ENCODE measurements at regions not wholly inside any gene's neighbourhood (a gene's known extent, or its start where the extent isn't known, plus 50 kb on each side); places are given as distances from the start of the nearest gene placed in this dataset.

DNA sequence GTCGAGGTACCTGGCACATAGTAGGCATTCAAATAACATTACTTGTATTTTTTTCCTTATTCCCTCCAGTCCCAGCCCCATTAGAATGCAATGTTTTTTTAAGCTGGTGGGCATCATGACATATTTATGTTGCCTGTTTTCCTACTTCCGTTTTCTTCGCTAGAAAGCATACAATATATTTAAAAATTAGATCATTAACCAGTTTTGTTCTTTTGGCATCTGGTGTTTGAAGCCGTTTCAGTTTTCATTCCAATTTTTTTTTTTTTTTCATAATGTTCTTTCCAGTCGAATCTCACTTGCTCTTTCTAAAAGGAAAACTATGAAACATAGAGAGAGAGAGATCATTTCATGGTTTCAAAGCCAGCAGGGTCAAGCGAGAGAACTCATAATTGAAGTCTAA lies 228.3 kb upstream of the C9orf72 start:
- H3K4me1 Mint-ChIP-seq (ENCODE audit: low read depth, unreplicated experiment), result no peaks in the 10 kb centered on the region
- BruUV-seq (replicated peaks), result no TSS peak
- no peak for DNase-seq
- POLR2A ChIA-PET, result no interaction called here
- intact Hi-C loops (cut with micrococcal nuclease; ENCODE audit: unreplicated experiment), result no loop called here
- H3K27ac Mint-ChIP-seq (ENCODE audit: unreplicated experiment), result no peak overlapping the region
- no peaks in the 10 kb centered on the region for H3K36me3 ChIP-seq (ENCODE audit: control insufficient read depth, insufficient read depth, low read length)
- H3K27me3 Mint-ChIP-seq (ENCODE audit: insufficient read depth, unreplicated experiment), result peaks cover 3% of the 10 kb centered on the region
- no peak overlapping the region for H3K4me3 Mint-ChIP-seq (ENCODE audit: unreplicated experiment)
- no peaks in the 10 kb centered on the region for H3K36me3 Mint-ChIP-seq (ENCODE audit: insufficient read depth, unreplicated experiment)
- no peak overlapping the region for H3K4me3 ChIP-seq (ENCODE audit: low read depth, low read length)
- no peaks in the 10 kb centered on the region for H3K9me3 Mint-ChIP-seq (ENCODE audit: unreplicated experiment)
- no peaks in the 10 kb centered on the region for H3K4me1 ChIP-seq
- CTCF ChIA-PET, result no interaction called here
- TF ChIP-seq, protein P1, sequence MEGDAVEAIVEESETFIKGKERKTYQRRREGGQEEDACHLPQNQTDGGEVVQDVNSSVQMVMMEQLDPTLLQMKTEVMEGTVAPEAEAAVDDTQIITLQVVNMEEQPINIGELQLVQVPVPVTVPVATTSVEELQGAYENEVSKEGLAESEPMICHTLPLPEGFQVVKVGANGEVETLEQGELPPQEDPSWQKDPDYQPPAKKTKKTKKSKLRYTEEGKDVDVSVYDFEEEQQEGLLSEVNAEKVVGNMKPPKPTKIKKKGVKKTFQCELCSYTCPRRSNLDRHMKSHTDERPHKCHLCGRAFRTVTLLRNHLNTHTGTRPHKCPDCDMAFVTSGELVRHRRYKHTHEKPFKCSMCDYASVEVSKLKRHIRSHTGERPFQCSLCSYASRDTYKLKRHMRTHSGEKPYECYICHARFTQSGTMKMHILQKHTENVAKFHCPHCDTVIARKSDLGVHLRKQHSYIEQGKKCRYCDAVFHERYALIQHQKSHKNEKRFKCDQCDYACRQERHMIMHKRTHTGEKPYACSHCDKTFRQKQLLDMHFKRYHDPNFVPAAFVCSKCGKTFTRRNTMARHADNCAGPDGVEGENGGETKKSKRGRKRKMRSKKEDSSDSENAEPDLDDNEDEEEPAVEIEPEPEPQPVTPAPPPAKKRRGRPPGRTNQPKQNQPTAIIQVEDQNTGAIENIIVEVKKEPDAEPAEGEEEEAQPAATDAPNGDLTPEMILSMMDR (IDR thresholded peaks at IDR 0.05; ENCODE audit: insufficient read depth in 1 of 2, low read depth in 1 of 2, low read length in 1 of 2, severe bottlenecking in 1 of 2, unreplicated experiment in 1 of 2), result no peak
- H3K9me3 ChIP-seq, result no peaks in the 10 kb centered on the region
- H3K27me3 ChIP-seq (replicated peaks; ENCODE audit: control insufficient read depth, insufficient read depth, low read length), result no peaks in the 10 kb centered on the region

DNA sequence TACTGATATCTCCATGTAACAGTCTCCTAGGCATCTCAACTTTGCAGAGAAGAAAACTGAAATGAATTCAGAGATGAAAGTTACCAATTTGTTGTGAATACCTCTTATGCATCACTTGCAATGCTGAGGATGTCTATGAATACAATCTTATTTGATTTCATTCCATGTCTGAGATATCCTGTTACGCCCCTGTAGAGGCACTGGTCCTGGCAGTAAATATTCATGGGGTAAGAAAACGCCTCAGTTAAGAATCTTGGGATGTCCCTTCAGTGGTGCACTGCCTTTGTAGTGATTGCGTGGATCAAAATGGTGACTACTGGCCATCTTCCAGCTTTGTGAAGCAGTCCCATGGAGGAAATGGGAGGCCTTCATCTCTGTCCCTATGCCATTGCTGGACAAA lies 229.1 kb upstream of the C9orf72 start:
- ChIA-PET POLR2A (no interaction called here), CTCF (no interaction called here)
- no peaks in the 10 kb centered on the region for H3K36me3 ChIP-seq (ENCODE audit: control insufficient read depth, insufficient read depth, low read length)
- no peaks in the 10 kb centered on the region for H3K27me3 ChIP-seq (replicated peaks; ENCODE audit: control insufficient read depth, insufficient read depth, low read length)
- no peaks in the 10 kb centered on the region for H3K9me3 ChIP-seq
- Mint-ChIP-seq H3K27me3 (ENCODE audit: insufficient read depth, unreplicated experiment) (peaks cover 3% of the 10 kb centered on the region), H3K9me3 (ENCODE audit: unreplicated experiment) (no peaks in the 10 kb centered on the region), H3K27ac (ENCODE audit: unreplicated experiment) (no peak overlapping the region), H3K4me1 (ENCODE audit: low read depth, unreplicated experiment) (no peaks in the 10 kb centered on the region), H3K36me3 (ENCODE audit: insufficient read depth, unreplicated experiment) (no peaks in the 10 kb centered on the region), H3K4me3 (ENCODE audit: unreplicated experiment) (no peak overlapping the region)
- no peaks in the 10 kb centered on the region for H3K4me1 ChIP-seq
- intact Hi-C loops (cut with micrococcal nuclease; ENCODE audit: unreplicated experiment), result no loop called here
- BruUV-seq (replicated peaks), result no TSS peak
- no peak for DNase-seq
- TF ChIP-seq, protein P1 (IDR thresholded peaks at IDR 0.05; ENCODE audit: insufficient read depth in 1 of 2, low read depth in 1 of 2, low read length in 1 of 2, severe bottlenecking in 1 of 2, unreplicated experiment in 1 of 2), result no peak
- no peak overlapping the region for H3K4me3 ChIP-seq (ENCODE audit: low read depth, low read length)

DNA sequence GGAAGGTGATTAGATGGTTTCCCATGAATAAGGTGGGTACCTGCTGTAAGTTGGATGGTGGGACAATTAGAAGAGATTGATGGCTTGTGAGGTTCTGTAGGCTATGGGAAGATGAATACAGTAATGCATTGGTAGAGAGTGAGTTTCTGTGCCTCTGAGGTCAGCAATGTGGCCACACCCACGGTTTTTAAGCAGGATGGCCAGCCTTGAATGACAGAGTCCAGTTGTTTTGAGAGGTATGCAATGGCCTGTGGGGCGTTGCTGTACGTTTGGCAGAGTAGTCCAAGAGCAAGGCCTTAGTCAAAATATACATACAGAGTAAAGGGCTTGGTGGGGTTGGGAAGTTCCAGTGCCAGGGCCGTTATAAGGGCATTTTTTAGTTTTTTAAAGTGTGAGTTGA lies 235.6 kb upstream of the C9orf72 start:
- intact Hi-C loops (cut with micrococcal nuclease; ENCODE audit: unreplicated experiment), result no loop called here
- Mint-ChIP-seq H3K27ac (ENCODE audit: unreplicated experiment) (no peak overlapping the region), H3K4me1 (ENCODE audit: low read depth, unreplicated experiment) (no peaks in the 10 kb centered on the region), H3K36me3 (ENCODE audit: insufficient read depth, unreplicated experiment) (no peaks in the 10 kb centered on the region), H3K27me3 (ENCODE audit: insufficient read depth, unreplicated experiment) (peaks cover 3% of the 10 kb centered on the region), H3K9me3 (ENCODE audit: unreplicated experiment) (no peaks in the 10 kb centered on the region), H3K4me3 (ENCODE audit: unreplicated experiment) (no peak overlapping the region)
- TF ChIP-seq, protein P1 (IDR thresholded peaks at IDR 0.05; ENCODE audit: insufficient read depth in 1 of 2, low read depth in 1 of 2, low read length in 1 of 2, severe bottlenecking in 1 of 2, unreplicated experiment in 1 of 2), result no peak
- Histone ChIP-seq H3K4me1 (no peaks in the 10 kb centered on the region), H3K9me3 (no peaks in the 10 kb centered on the region), H3K36me3 (ENCODE audit: control insufficient read depth, insufficient read depth, low read length) (no peaks in the 10 kb centered on the region), H3K27me3 (replicated peaks; ENCODE audit: control insufficient read depth, insufficient read depth, low read length) (no peaks in the 10 kb centered on the region), H3K4me3 (ENCODE audit: low read depth, low read length) (no peak overlapping the region)
- BruUV-seq (replicated peaks), result no TSS peak
- ChIA-PET CTCF (no interaction called here), POLR2A (no interaction called here)
- DNase-seq, result no peak
